Endothelial cell of umbilical vein (primary cell): ENCODE measurements at regions not wholly inside any gene's neighbourhood (a gene's known extent, or its start where the extent isn't known, plus 50 kb on each side); places are given as distances from the start of the nearest gene placed in this dataset.

Experiments
- EZH2 ChIP-seq: IDR thresholded peaks from 2 replicates; pipeline ENCODE4 v1.6.1; 2012; ENCODE audit warnings: borderline replicate concordance, low read depth, mild to moderate bottlenecking, moderate library complexity, low read length, inconsistent platforms; ENCODE audit not compliant: severe bottlenecking
- FOS ChIP-seq: IDR thresholded peaks from 2 replicates; pipeline ENCODE4 v1.6.1; 2011; ENCODE audit warnings: mild to moderate bottlenecking, low read length, moderate library complexity, borderline replicate concordance; ENCODE audit not compliant: insufficient read depth
- MYC ChIP-seq: IDR thresholded peaks from one replicate; pipeline ENCODE4 v1.6.1; 2011; ENCODE audit warnings: mild to moderate bottlenecking, low read depth, low read length
- POLR2A ChIP-seq: IDR thresholded peaks from 2 replicates; pipeline ENCODE4 v1.6.1; 2012; ENCODE audit warnings: low read depth, mild to moderate bottlenecking, control low read depth, low read length
- POLR2AphosphoS5 ChIP-seq: IDR thresholded peaks from 2 replicates; pipeline ENCODE4 v1.6.1; 2012; ENCODE audit warnings: low read depth, mild to moderate bottlenecking, control low read depth, low read length, moderate library complexity; ENCODE audit not compliant: insufficient read depth
- TF ChIP-seq, protein P1 (sequence below), 2 donors: IDR thresholded peaks; 1 replicate in 1 of 2; 2 replicates in 1 of 2; pipeline ENCODE4 v1.5.1; 2011; ENCODE audit warnings: low read length in 2 of 2, mild to moderate bottlenecking in 2 of 2, moderate library complexity in 2 of 2, control low read depth in 1 of 2, inconsistent platforms in 1 of 2, low read depth in 1 of 2; ENCODE audit not compliant: insufficient read depth in 1 of 2; ENCODE audit errors: extremely low read depth in 1 of 2
- TF ChIP-seq, protein P2 (sequence below): IDR thresholded peaks from 2 replicates; pipeline ENCODE4 v1.6.1; 2011; ENCODE audit not compliant: insufficient read depth, insufficient read length

DNA sequence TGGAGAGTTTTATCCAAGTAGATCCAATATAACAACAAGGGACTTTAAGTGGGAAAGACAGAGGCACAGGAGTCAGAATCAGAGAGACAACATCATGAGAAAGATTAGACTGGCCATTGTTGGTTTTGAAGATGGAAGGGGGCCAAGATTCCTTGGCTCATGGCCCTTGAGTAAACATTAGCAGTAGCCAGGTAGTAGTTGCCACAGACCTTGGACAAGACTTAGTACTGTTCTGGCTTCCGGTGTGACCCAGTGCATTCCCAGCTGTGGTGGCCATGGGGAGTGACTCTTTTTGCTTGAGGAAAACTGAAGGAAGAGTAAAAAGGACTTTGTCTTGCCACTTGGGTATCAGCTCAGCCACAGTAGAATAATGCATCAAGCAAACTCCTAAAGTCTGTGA is 462.2 kb upstream of the CPXCR1 start:
- TF ChIP-seq, protein P1, sequence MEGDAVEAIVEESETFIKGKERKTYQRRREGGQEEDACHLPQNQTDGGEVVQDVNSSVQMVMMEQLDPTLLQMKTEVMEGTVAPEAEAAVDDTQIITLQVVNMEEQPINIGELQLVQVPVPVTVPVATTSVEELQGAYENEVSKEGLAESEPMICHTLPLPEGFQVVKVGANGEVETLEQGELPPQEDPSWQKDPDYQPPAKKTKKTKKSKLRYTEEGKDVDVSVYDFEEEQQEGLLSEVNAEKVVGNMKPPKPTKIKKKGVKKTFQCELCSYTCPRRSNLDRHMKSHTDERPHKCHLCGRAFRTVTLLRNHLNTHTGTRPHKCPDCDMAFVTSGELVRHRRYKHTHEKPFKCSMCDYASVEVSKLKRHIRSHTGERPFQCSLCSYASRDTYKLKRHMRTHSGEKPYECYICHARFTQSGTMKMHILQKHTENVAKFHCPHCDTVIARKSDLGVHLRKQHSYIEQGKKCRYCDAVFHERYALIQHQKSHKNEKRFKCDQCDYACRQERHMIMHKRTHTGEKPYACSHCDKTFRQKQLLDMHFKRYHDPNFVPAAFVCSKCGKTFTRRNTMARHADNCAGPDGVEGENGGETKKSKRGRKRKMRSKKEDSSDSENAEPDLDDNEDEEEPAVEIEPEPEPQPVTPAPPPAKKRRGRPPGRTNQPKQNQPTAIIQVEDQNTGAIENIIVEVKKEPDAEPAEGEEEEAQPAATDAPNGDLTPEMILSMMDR (IDR thresholded peaks at IDR 0.05; ENCODE audit: extremely low read depth in 1 of 2, insufficient read depth in 1 of 2, low read depth in 1 of 2, low read length in 2 of 2), result no peak
- TF ChIP-seq EZH2 (no peak), POLR2A (no peak), POLR2AphosphoS5 (no peak), FOS (no peak), MYC (no peak)
- TF ChIP-seq, protein P2, sequence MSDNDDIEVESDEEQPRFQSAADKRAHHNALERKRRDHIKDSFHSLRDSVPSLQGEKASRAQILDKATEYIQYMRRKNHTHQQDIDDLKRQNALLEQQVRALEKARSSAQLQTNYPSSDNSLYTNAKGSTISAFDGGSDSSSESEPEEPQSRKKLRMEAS, result no peak
